A549 (cell line): ENCODE measurements at regions not wholly inside any gene's neighbourhood (a gene's known extent, or its start where the extent isn't known, plus 50 kb on each side); places are given as distances from the start of the nearest gene placed in this dataset.

Source experiments
- ATAC-seq, 2 experiments: fragments of 200-7000 bp in 1 of 2; fragments of >200 bp in 1 of 2; cut with Nextera tagmentation in 1 of 2; cut with Tn5 transposase in 1 of 2; 3 replicates each; pipeline versions ENCODE4 v1.8.0 to v1.9.1; 2018 to 2020; ENCODE audit warnings: mild to moderate bottlenecking in 1 of 2, moderate library complexity in 1 of 2
- CTCF ChIA-PET: fragments of 300-600 bp; sonication (Branson Sonifier 250); formaldehyde crosslinking; extraction: SDS; loops from one replicate; lab custom pipeline; 2021; ENCODE audit warnings: antibody characterized with exemption, inconsistent platforms; lab: Yijun Ruan, JAX
- POLR2A ChIA-PET: fragments of 350-600 bp; formaldehyde crosslinking; extraction: SDS; loops from one replicate; lab custom pipeline; 2021; ENCODE audit warnings: antibody characterized with exemption, inconsistent platforms; lab: Yijun Ruan, JAX
- DNase-seq, 2 experiments: peaks; one replicate each; pipeline versions ENCODE4 v3.0.0 to v3.0.0-alpha.2; 2011 to 2016; ENCODE audit warnings: low read depth in 1 of 2, low spot score in 1 of 2
- FAIRE-seq: peaks from 2 replicates; lab custom pipeline; 2011; peaks lifted over from hg19 to GRCh38; lab: Jason Lieb, UNC
- H3K27ac ChIP-seq, 2 experiments: fragments of >200 bp; sonication (Bioruptor Twin); formaldehyde crosslinking; 3 replicates each; pipeline ENCODE4 v1.5.1; 2016 to 2017
- H3K4me1 ChIP-seq: fragments of >200 bp; sonication (Bioruptor Twin); formaldehyde crosslinking; 3 replicates; pipeline ENCODE4 v1.6.1; 2016
- H3K4me2 ChIP-seq: fragments of >200 bp; sonication (Bioruptor Twin); formaldehyde crosslinking; 3 replicates; pipeline ENCODE4 v1.6.1; 2016
- H3K4me3 ChIP-seq: fragments of >200 bp; sonication (Bioruptor Twin); formaldehyde crosslinking; 3 replicates; pipeline ENCODE4 v1.5.1; 2016
- H3K9me3 ChIP-seq: fragments of >200 bp; sonication (Bioruptor Twin); formaldehyde crosslinking; 3 replicates; pipeline ENCODE4 v1.6.1; 2016
- CBX2 ChIP-seq: fragments of 200-600 bp; sonication (generic); IDR thresholded peaks from 2 replicates; pipeline ENCODE4 v1.6.1; 2016; ENCODE audit warnings: low read depth, mild to moderate bottlenecking, borderline replicate concordance
- CEBPB ChIP-seq, 2 experiments: fragments of >200 bp in 1 of 2; sonication (Bioruptor Twin) in 1 of 2; formaldehyde crosslinking in 1 of 2; IDR thresholded peaks; 2 replicates each; pipeline ENCODE4 v1.6.1; 2012 to 2016
- CHD4 ChIP-seq: fragments of 200-600 bp; sonication (generic); IDR thresholded peaks from 2 replicates; pipeline ENCODE4 v1.6.1; 2016; ENCODE audit warnings: antibody characterized with exemption, mild to moderate bottlenecking, borderline replicate concordance
- EHMT2 ChIP-seq: fragments of 200-600 bp; sonication (generic); IDR thresholded peaks from 2 replicates; pipeline ENCODE4 v1.6.1; 2016; ENCODE audit warnings: antibody characterized with exemption, low read depth, mild to moderate bottlenecking, moderate library complexity
- EP300 ChIP-seq, 2 experiments: fragments of >200 bp; sonication (Bioruptor Twin); formaldehyde crosslinking; IDR thresholded peaks; 2 replicates in 1 of 2; 3 replicates in 1 of 2; pipeline ENCODE4 v1.6.1; 2016 to 2017
- ESRRA ChIP-seq: fragments of 150-350 bp; IDR thresholded peaks from 2 replicates; pipeline ENCODE4 v1.6.1; 2014; ENCODE audit warnings: mild to moderate bottlenecking, low read length, borderline replicate concordance
- FOSB ChIP-seq: fragments of 250-450 bp; sonication (Bioruptor Pico); IDR thresholded peaks from 2 replicates; pipeline ENCODE4 v1.5.0; 2020; ENCODE audit warnings: mild to moderate bottlenecking, moderate library complexity
- GATA3 ChIP-seq: IDR thresholded peaks from 2 replicates; pipeline ENCODE4 v1.6.1; 2012; ENCODE audit warnings: borderline replicate concordance
- HEYL ChIP-seq: fragments of 250-450 bp; sonication (Bioruptor Pico); IDR thresholded peaks from 2 replicates; pipeline ENCODE4 v1.8.0; 2021; ENCODE audit warnings: mild to moderate bottlenecking, moderate library complexity
- HOXB13 ChIP-seq: fragments of 250-450 bp; sonication (Bioruptor Pico); IDR thresholded peaks from 2 replicates; pipeline ENCODE4 v1.5.0; 2020; ENCODE audit warnings: low read depth, mild to moderate bottlenecking, moderate library complexity
- HOXB5 ChIP-seq: fragments of 250-450 bp; sonication (Bioruptor Pico); IDR thresholded peaks from 2 replicates; pipeline ENCODE4 v1.5.0; 2020; ENCODE audit warnings: mild to moderate bottlenecking, moderate library complexity
- JUNB ChIP-seq: fragments of >200 bp; sonication (Bioruptor Twin); formaldehyde crosslinking; IDR thresholded peaks from 2 replicates; pipeline ENCODE4 v1.6.1; 2016
- MYC ChIP-seq: IDR thresholded peaks from 2 replicates; pipeline ENCODE4 v1.6.1; 2012; ENCODE audit warnings: mild to moderate bottlenecking, inconsistent platforms, low read length, improper control_type of control experiment, borderline replicate concordance
- NR3C1 ChIP-seq: fragments of >200 bp; sonication (Bioruptor Twin); formaldehyde crosslinking; IDR thresholded peaks from 3 replicates; pipeline ENCODE4 v1.6.1; 2017
- PHF8 ChIP-seq: fragments of 200-600 bp; sonication (generic); IDR thresholded peaks from 2 replicates; pipeline ENCODE4 v1.6.1; 2016; ENCODE audit warnings: low read depth, mild to moderate bottlenecking, antibody characterized with exemption, moderate library complexity, borderline replicate concordance
- POLR2A ChIP-seq: IDR thresholded peaks from 2 replicates; pipeline ENCODE4 v1.6.1; 2012; ENCODE audit warnings: mild to moderate bottlenecking, low read length
- POLR2AphosphoS2 ChIP-seq: conservative IDR thresholded peaks from 2 replicates; pipeline ENCODE4 v1.6.1; 2012; ENCODE audit warnings: low read length, improper control_type of control experiment, inconsistent platforms
- RFX5 ChIP-seq: fragments of 450-650 bp; IDR thresholded peaks from 2 replicates; pipeline ENCODE4 v1.7.1; 2014; ENCODE audit warnings: antibody characterized with exemption, mild to moderate bottlenecking, moderate library complexity
- ZSCAN20 ChIP-seq: fragments of 250-450 bp; sonication (Bioruptor Pico); IDR thresholded peaks from 2 replicates; pipeline ENCODE4 v1.8.0; 2022; ENCODE audit warnings: mild to moderate bottlenecking, moderate library complexity
- WGBS: methylation state at CpG from one replicate; pipeline ENCODE4 v1.1.6; 2017; ENCODE audit errors: missing lambda C conversion rate; 5-methylcytosine and 5-hydroxymethylcytosine counted together
- TF ChIP-seq, protein P1 (sequence below): fragments of 200-600 bp; sonication (generic); IDR thresholded peaks from 2 replicates; pipeline ENCODE4 v1.6.1; 2016; ENCODE audit warnings: antibody characterized with exemption, mild to moderate bottlenecking, moderate library complexity
- TF ChIP-seq, protein P2 (sequence below): IDR thresholded peaks from 2 replicates; pipeline ENCODE4 v1.6.1; 2012; ENCODE audit warnings: low read depth, borderline replicate concordance
- TF ChIP-seq, protein P3 (sequence below): fragments of 150-350 bp; IDR thresholded peaks from 2 replicates; pipeline ENCODE4 v1.6.1; 2014; ENCODE audit warnings: low read depth, mild to moderate bottlenecking, low read length
- TF ChIP-seq, protein P4 (sequence below): fragments of >200 bp; sonication (Bioruptor Twin); formaldehyde crosslinking; IDR thresholded peaks from 3 replicates; pipeline ENCODE4 v1.6.1; 2016
- TF ChIP-seq, protein P5 (sequence below): fragments of 450-650 bp; IDR thresholded peaks from 2 replicates; pipeline ENCODE4 v1.6.1; 2014; ENCODE audit warnings: antibody characterized with exemption

DNA sequence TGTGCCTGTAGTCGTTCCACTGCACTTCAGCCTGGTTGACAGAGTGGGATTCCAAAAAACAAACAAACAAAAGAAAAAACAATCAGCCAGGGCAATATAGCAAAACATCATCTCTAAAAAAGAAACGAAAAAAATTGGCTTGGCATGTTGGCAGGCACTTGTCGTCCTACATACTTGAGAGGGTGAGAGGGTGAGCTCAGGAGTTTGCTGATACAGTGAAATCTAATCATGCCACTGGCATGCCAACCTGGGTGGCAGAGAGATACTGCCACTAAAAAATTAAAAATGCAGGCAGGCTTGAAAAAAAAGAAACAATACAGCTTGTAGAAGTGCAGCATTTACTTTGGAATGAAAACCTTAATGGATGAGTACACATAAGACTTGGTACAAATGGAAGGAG is 282.9 kb upstream of the RGPD4 start:
- 23% methylated on average over 3 of the region's 3 CpGs for WGBS
- H3K9me3 ChIP-seq: no peaks in the 10 kb centered on the region
- TF ChIP-seq RFX5 (no peak), CEBPB (IDR thresholded peaks at IDR 0.05) (no peak), HOXB13 (CRISPR knock-in tag) (no peak), POLR2AphosphoS2 (no peak), EHMT2 (no peak), NR3C1 (no peak), FOSB (no peak), JUNB (no peak), CBX2 (no peak), GATA3 (no peak), POLR2A (no peak), MYC (no peak), PHF8 (no peak), ESRRA (no peak), ZSCAN20 (no peak)
- TF ChIP-seq, protein P1, sequence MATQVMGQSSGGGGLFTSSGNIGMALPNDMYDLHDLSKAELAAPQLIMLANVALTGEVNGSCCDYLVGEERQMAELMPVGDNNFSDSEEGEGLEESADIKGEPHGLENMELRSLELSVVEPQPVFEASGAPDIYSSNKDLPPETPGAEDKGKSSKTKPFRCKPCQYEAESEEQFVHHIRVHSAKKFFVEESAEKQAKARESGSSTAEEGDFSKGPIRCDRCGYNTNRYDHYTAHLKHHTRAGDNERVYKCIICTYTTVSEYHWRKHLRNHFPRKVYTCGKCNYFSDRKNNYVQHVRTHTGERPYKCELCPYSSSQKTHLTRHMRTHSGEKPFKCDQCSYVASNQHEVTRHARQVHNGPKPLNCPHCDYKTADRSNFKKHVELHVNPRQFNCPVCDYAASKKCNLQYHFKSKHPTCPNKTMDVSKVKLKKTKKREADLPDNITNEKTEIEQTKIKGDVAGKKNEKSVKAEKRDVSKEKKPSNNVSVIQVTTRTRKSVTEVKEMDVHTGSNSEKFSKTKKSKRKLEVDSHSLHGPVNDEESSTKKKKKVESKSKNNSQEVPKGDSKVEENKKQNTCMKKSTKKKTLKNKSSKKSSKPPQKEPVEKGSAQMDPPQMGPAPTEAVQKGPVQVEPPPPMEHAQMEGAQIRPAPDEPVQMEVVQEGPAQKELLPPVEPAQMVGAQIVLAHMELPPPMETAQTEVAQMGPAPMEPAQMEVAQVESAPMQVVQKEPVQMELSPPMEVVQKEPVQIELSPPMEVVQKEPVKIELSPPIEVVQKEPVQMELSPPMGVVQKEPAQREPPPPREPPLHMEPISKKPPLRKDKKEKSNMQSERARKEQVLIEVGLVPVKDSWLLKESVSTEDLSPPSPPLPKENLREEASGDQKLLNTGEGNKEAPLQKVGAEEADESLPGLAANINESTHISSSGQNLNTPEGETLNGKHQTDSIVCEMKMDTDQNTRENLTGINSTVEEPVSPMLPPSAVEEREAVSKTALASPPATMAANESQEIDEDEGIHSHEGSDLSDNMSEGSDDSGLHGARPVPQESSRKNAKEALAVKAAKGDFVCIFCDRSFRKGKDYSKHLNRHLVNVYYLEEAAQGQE: no peak
- TF ChIP-seq, protein P2, sequence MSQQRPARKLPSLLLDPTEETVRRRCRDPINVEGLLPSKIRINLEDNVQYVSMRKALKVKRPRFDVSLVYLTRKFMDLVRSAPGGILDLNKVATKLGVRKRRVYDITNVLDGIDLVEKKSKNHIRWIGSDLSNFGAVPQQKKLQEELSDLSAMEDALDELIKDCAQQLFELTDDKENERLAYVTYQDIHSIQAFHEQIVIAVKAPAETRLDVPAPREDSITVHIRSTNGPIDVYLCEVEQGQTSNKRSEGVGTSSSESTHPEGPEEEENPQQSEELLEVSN: no peak
- TF ChIP-seq, protein P3, sequence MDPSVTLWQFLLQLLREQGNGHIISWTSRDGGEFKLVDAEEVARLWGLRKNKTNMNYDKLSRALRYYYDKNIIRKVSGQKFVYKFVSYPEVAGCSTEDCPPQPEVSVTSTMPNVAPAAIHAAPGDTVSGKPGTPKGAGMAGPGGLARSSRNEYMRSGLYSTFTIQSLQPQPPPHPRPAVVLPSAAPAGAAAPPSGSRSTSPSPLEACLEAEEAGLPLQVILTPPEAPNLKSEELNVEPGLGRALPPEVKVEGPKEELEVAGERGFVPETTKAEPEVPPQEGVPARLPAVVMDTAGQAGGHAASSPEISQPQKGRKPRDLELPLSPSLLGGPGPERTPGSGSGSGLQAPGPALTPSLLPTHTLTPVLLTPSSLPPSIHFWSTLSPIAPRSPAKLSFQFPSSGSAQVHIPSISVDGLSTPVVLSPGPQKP: no peak
- no peak overlapping the region for H3K4me3 ChIP-seq
- no peaks in the 10 kb centered on the region for H3K4me1 ChIP-seq
- H3K27ac ChIP-seq: no peak overlapping the region
- no peak for DNase-seq
- H3K4me2 ChIP-seq: no peak overlapping the region
- ATAC-seq: no peak
- FAIRE-seq: no peak
- ChIA-PET CTCF (no interaction called here), POLR2A (no interaction called here)

DNA sequence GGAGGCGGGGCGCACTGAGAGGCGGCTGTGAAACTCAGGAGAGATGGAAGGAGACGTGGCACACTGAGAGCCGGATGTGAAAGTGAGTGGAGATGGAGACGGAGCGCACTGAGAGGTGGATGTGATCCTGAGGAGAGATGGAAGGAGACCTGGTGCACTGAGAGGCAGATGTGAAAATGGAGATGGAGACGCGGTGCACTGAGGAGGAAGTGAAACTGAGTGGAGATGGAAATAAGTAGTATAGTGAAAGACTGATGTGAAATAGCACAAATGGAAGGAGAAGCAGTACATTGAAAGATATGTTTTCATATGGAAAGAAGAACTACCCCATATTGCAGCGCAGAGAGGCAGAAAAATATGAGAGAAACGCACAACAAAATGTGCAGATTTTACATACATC is 281.6 kb upstream of the RGPD4 start:
- TF ChIP-seq, protein P4, sequence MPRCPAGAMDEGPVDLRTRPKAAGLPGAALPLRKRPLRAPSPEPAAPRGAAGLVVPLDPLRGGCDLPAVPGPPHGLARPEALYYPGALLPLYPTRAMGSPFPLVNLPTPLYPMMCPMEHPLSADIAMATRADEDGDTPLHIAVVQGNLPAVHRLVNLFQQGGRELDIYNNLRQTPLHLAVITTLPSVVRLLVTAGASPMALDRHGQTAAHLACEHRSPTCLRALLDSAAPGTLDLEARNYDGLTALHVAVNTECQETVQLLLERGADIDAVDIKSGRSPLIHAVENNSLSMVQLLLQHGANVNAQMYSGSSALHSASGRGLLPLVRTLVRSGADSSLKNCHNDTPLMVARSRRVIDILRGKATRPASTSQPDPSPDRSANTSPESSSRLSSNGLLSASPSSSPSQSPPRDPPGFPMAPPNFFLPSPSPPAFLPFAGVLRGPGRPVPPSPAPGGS: no peak
- TF ChIP-seq CHD4 (no peak), HEYL (CRISPR knock-in tag) (no peak), FOSB (no peak), JUNB (no peak), HOXB13 (CRISPR knock-in tag) (no peak), EP300 (IDR thresholded peaks at IDR 0.05) (no peak), HOXB5 (CRISPR knock-in tag) (no peak)
- TF ChIP-seq, protein P5, sequence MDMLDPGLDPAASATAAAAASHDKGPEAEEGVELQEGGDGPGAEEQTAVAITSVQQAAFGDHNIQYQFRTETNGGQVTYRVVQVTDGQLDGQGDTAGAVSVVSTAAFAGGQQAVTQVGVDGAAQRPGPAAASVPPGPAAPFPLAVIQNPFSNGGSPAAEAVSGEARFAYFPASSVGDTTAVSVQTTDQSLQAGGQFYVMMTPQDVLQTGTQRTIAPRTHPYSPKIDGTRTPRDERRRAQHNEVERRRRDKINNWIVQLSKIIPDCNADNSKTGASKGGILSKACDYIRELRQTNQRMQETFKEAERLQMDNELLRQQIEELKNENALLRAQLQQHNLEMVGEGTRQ: no peak
- H3K4me3 ChIP-seq: no peak overlapping the region

More for the DNA sequence above, 281.6 kb upstream of the RGPD4 start:
- DNase-seq (no peak), ATAC-seq (no peak), FAIRE-seq (no peak)
- Histone ChIP-seq H3K9me3 (no peaks in the 10 kb centered on the region), H3K4me2 (no peak overlapping the region), H3K27ac (no peak overlapping the region), H3K4me1 (no peaks in the 10 kb centered on the region)
- WGBS: 67% methylated on average over 11 of the region's 11 CpGs
- ChIA-PET POLR2A (no interaction called here), CTCF (no interaction called here)
